BLaER1 (cell line): ENCODE measurements at regions not wholly inside any gene's neighbourhood (a gene's known extent, or its start where the extent isn't known, plus 50 kb on each side); places are given as distances from the start of the nearest gene placed in this dataset.

Experiments
- H3K27ac ChIP-seq: shearing (Covaris generic); formaldehyde crosslinking; 2 replicates; pipeline ENCODE4 v1.8.1; 2022
- H3K27me3 ChIP-seq: shearing (Covaris generic); formaldehyde crosslinking; 2 replicates; pipeline ENCODE4 v1.8.1; 2022
- H3K36me3 ChIP-seq: shearing (Covaris generic); formaldehyde crosslinking; 2 replicates; pipeline ENCODE4 v1.8.1; 2022
- H3K4me1 ChIP-seq: shearing (Covaris generic); formaldehyde crosslinking; 2 replicates; pipeline ENCODE4 v1.8.1; 2022
- H3K4me2 ChIP-seq: shearing (Covaris generic); formaldehyde crosslinking; 2 replicates; pipeline ENCODE4 v1.8.1; 2022
- H3K4me3 ChIP-seq: shearing (Covaris generic); formaldehyde crosslinking; 2 replicates; pipeline ENCODE4 v1.8.1; 2022
- H3K9ac ChIP-seq: shearing (Covaris generic); formaldehyde crosslinking; 2 replicates; pipeline ENCODE4 v1.8.1; 2022
- H3K9me3 ChIP-seq: shearing (Covaris generic); formaldehyde crosslinking; 2 replicates; pipeline ENCODE4 v1.8.1; 2022
- H4K20me1 ChIP-seq: shearing (Covaris generic); formaldehyde crosslinking; 2 replicates; pipeline ENCODE4 v1.8.1; 2022
- Cebpa-rat ChIP-seq: shearing (Covaris generic); IDR thresholded peaks from 2 replicates; pipeline ENCODE4 v1.8.1; 2022

- Histone ChIP-seq H3K4me2 (peak overlapping the region; percentile 90), H3K27me3 (no peaks in the 10 kb centered on the region), H3K4me3 (peak overlapping the region; percentile 17; the same call in 1 of the 2 replicates), H3K27ac (peak overlapping the region; percentile 88), H3K4me1 (peaks cover 87% of the 10 kb centered on the region), H3K36me3 (no peaks in the 10 kb centered on the region), H3K9me3 (no peaks in the 10 kb centered on the region), H4K20me1 (no peaks in the 10 kb centered on the region), H3K9ac (peak overlapping the region; percentile 71)
- TF ChIP-seq Cebpa-rat = no peak
Observed at GRCh38 chr2:230658877-230659652, 53.6 kb upstream of the CAB39 start.

- Histone ChIP-seq H3K36me3 (no peaks in the 10 kb centered on the region), H3K4me3 (peak overlapping the region; percentile 44), H3K4me2 (peak overlapping the region; percentile 90), H3K9me3 (no peaks in the 10 kb centered on the region), H3K9ac (peak overlapping the region; percentile 71), H3K4me1 (peaks cover 96% of the 10 kb centered on the region), H3K27me3 (no peaks in the 10 kb centered on the region), H4K20me1 (no peaks in the 10 kb centered on the region), H3K27ac (peak overlapping the region; percentile 88)
- TF ChIP-seq Cebpa-rat = no peak
Observed at GRCh38 chr2:230660294-230661060, 52.2 kb upstream of the CAB39 start.

GRCh38 chr2:230661072-230661957 is 51.3 kb upstream of the CAB39 start:
- Histone ChIP-seq H4K20me1 (no peaks in the 10 kb centered on the region), H3K27ac (peak overlapping the region; percentile 88), H3K27me3 (no peaks in the 10 kb centered on the region), H3K4me3 (no peak overlapping the region), H3K36me3 (no peaks in the 10 kb centered on the region), H3K9me3 (no peaks in the 10 kb centered on the region), H3K4me1 (peaks cover 99% of the 10 kb centered on the region), H3K4me2 (peak overlapping the region; percentile 90), H3K9ac (no peak overlapping the region)
- TF ChIP-seq Cebpa-rat = no peak
